ENCODE measurements at regions not wholly inside any gene's neighbourhood (a gene's known extent, or its start where the extent isn't known, plus 50 kb on each side); places are given as distances from the start of the nearest gene placed in this dataset.

DNA sequence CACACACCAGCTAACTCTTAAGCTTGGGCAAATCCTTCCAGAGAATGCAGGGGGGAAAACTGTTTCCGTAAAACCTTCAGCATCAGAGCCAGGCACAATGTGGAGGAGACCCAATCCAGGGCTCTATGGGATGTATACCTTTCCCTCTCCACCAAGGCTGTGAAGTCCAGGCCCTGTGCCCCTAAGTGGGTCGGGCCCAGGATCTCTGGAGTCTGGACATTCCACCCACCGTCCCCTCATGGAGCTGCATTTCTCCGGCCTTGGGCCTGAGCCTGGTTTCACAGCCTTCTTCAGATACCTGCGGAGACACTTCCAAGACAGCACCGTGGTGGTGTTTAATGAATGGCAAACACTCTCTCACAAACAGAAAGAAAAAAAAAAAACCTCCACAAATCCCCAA, 186.2 kb downstream of the URI1 start:
- no peak for DNase-seq

DNA sequence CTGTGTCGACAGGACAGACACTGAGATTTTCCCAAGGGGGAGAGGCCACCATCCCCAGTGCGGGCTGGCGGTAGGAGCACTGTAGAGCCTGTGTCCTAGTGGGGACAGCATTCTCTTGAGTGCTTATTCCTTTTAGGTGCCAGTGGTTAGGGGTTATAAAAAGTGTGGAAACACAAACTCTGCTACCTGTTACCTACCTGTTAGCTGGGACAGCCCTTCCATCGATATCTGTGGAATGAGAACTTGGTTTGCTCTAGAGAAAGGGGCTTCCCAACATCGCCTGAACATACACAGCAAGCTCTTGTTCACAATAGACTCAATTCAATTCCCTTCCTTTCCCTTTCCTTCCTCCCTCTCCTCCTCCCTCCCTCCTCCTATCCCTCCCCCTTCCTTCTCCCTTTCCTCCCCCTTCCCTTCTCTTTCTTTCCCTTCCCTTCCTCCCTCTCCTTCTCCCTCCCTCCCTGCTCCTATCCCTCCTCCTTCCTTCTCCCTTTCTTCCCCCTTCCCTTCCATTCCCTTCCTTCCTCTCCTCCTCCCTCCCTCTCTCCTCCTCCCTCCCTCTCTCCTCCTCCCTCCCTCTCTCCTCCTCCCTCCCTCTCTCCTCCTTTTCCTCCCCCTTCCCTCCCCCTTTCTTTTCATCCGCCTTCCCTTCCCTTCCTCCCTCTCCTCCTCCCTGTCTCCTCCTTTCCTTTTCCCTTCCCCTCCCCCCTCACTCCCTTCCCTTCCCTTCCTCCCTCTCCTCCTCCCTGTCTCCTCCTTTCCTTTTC, 188.5 kb downstream of the URI1 start:
- DNase-seq = no peak

DNA sequence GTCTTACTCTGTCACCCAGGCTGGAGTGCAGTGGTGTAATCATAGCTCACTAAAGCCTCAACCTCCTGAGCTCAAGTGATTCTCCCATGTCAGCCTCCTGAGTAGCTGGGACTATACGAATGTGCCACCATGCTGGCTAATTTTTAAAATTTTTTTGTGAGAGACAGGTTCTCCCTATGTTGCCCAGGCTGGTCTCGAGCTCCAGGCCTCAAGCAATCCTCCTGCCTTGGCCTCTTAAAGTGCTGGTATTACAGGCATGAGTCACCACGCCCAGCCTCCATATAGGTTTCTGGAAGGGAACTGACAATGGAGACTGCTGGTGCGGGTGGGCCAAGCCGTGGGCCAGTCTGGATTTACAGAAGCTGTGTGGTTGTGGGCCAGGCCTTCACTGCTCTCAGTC, 189.2 kb downstream of the URI1 start:
- DNase-seq = no peak

DNA sequence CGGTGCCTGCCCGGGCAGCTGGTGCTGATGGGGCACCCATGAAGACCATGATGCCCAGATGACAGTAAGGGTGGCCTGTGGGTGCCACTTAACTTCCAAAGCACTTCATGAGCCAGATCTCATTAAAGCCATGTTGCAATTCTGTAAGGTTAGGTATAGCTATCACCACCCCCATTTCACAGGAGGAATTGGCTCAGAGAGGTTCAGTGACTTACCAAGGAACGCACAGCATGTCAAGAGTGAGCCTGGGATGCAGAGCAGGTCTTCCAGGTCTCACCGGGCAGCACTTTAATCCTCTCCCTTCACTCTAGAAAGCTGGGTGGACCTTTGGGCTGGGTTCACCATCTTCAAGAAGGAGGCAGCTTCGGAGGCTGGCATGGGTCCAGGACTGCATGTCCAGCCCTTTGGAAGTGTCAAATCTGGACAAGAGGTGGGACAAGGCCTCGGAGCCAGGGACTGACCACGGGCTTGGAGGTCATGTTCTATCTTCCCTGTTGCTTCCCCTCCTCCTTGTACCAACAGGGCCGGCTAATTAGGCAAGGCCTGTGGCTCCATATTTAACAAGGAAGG, 189.8 kb downstream of the URI1 start:
- DNase-seq = no peak

DNA sequence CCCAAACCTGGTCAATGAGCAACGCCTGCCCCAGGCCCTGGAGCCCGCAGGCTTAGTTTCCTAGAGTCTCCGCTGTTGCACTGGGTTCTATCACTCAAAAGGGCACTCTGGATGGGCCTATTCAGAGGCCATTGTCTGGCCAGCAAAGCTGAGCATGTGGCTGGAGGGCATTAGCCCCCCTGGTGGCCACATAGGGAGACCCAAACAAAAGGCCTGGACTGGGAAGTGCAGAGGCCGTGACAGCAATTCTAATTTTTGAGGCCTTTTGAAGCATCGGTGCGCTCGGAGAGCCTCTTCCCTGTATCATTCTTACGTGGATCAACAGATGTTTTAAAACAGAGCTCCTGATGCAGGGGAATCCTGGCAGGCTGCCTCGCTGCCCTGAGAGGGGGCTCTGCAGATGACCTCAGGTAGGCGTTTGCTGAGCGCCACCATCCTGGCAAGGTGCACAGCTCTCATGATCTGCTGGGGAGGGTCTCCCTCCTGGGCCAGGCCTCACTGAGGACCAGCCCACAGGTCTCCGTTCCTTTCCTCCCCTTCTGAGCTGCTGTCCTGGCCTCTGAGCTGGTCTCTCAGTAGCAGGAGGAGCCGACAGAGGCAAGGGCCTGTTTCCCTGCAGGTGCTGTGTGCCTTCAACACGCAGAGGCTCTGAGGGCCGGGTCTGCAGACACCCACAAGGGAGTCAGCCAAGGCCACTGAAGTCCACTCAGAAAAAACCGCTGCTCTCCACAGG, 190.5 kb downstream of the URI1 start:
- DNase-seq = no peak

DNA sequence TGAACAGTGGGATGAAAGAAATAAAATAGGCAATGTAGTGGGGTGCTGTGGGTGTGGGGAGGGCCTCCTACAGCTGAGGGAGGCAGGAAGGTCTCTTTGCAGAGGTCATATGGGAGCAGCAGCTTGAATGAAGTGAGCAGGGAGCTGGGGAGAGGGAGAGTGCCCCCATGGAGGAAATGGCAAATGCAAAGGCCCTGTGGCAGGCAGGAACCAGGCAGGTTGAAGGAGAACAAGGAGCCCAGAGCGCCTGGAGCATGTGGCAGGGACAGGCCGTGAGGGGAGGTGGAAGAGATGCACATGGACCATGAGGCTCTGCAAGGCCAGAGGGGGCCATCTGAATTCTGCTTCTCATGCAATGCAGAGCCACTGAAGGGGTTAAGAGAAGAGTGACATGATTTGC, 191.8 kb downstream of the URI1 start:
- DNase-seq = no peak

DNA sequence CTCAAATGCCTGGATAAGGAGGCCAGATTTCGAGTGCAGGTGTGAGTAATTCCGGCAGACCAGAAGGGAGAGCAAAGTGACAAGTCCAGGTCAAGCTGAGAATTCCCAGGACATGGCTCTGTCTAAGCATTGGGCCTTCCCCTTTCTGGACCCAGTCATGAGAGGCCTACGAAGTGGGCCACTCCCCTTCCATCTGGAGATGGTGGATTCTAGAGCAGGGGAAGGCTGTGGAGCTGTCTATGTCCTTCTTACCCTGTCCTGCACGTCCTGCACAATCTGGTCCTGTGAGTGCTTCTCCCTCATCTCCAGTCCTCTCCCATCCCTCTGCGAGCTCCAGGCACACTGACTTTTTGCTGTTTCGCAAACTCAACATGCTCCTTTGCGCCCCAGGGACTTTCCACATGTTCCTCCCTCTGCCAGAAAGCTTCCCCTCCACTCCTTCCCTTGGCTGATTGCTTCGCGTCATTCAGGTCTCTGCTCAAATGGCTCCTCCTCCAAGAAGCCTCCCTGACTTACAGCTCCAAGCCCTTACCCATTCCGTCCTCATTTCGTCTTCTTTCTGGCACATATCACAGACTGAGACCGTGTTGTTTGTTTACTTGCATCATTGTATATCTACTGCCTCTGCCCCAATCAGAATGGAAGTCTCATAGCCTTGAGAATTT, 193.2 kb downstream of the URI1 start:
- no peak for DNase-seq

DNA sequence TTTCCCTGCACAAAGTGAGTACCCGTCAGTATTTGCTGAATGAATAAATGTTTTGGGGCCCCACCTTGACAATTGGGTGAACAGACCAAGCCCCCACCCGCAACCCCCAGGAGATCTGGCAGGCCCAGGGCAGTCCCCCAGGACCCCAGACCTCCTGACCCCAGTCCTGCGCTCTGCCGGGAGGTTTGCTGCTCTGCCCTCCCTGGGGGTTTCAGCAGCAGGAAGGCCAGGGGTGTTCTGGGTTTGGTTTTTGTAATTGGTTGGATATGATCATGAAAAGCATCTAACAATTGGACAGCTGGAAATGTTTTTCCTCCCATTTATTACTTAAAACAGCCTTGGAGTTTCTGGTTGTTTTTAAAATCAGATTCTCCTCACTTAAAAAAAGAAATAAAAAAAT, 193.8 kb downstream of the URI1 start:
- no peak for DNase-seq

DNA sequence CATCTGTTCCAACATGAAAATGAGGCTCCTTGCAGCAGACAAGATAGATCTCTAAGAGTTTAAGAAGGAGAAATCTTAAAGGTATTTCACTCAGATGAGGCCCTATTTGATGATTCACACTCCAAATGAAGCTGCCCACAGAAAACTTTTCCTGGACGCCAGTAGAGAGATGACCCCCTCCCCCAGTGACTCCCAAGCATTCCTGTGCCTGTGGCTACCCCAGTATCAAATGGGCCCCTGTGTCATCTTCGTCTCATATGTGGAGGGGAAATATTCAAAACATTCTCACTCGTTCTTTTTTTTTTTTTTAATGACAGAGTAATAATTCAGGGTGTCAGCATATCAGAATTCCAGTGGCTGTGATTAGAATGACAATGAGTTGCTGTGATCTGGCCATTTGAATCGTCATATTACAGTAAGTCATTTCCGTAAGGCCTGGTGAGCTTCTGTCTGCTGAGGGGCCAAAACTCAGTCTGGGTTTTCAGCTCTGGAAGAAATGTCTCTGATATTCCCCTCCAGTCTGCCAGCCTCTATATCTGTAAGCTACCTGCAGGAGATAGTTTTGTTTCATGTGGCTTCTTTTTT, 194.7 kb downstream of the URI1 start:
- no peak for DNase-seq

DNA sequence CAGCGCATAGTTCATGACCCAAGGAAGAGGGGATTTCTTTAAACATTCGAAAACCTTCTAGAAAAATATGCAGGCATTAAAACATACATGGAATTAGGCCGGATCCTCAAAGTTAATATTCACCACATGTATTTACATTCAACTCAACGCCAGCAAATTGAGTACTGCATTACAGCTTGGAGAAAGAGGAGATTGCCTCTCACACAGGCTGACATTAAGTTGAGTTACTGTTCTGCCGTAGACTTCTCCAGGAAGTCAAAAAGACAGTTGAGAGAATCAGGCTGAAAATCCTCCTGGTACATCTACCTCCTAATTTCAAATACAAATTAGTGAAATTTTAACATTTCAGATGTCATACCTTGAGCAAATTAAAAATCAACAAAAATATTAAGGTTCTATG, 195.7 kb downstream of the URI1 start:
- no peak for DNase-seq

DNA sequence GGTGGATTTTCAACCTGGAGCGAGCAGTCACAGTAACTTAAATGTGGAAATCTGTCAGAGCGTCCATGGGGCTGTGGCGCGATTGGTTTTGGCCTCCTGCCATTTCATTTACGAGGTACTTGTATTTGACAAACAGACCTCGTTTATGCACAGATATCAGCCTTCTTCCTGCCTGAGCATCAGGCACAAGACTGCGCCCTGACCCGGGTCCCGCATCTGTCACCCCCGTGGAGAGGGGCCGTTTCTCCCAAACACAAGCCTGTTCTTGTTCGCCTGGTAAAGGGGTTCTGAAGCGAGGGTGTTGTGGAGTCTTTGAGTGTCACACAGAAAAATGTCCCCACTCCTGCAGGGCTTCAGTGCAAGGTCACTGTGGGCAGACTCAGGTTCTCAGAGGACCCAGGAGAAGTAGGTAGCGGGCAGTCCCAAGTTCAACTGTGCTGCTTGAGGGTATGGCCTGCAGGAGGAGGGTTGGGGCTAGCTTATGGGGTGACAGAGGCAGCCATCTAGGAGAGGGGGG, 202.3 kb downstream of the URI1 start:
- no peak for DNase-seq

DNA sequence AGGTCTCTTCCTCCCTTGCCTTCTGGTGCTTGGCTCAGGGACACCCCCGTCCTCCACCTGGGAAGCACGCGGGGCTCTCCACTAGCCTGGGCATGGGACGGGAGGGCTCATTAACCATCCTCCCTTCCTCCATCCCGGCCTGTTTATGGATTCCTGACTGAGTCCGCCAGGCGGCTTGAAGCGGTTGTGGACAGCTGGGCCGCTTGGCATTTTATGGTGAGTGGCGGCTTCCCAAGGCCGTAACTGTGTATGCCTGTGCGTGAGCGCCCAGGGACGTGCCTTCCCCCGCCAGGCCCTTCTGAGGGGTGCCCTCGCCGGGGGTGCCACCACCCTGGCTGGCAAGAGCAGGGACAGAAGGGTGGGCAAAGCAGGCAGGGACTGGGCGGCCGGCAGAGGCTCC, 202.8 kb downstream of the URI1 start:
- no peak for DNase-seq

DNA sequence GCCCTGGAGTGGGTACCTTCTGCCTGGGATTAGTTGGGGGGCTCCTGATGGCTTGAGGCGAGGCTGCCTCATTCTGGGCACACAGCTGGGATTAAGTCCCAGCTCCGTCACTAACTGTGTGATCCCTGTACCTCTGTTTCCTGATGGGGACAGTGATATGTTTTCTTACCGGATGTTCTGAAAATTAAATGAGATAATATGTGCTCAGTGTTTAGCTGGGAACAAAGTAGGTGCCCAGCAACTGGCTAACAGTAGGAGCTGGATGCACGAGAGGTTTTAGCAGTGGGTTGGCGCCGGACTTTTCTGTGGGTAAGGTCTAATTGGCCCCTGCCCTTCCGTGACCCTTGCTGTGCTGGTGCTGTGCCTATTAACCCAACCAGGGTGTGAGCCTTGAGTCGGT, 203.4 kb downstream of the URI1 start:
- DNase-seq = no peak

DNA sequence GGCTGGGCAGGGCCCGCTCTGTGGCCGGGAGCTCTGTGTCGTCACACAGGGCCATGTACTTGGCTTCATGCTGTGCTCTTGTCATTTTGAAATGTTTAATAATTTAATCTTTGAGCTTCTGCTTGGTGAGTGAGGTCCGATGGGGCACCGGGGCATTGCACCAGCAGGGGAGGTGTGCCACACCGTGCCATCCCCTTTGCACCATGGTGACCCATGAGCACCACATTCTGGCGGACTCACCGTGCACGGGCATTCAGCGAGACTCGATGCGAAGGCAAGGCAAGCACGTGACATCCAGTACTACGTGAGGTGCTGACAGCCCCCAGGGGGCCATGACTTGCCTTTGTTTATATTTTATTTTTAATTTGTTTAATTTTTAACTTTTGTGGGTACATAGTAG, 204.3 kb downstream of the URI1 start:
- DNase-seq = no peak

DNA sequence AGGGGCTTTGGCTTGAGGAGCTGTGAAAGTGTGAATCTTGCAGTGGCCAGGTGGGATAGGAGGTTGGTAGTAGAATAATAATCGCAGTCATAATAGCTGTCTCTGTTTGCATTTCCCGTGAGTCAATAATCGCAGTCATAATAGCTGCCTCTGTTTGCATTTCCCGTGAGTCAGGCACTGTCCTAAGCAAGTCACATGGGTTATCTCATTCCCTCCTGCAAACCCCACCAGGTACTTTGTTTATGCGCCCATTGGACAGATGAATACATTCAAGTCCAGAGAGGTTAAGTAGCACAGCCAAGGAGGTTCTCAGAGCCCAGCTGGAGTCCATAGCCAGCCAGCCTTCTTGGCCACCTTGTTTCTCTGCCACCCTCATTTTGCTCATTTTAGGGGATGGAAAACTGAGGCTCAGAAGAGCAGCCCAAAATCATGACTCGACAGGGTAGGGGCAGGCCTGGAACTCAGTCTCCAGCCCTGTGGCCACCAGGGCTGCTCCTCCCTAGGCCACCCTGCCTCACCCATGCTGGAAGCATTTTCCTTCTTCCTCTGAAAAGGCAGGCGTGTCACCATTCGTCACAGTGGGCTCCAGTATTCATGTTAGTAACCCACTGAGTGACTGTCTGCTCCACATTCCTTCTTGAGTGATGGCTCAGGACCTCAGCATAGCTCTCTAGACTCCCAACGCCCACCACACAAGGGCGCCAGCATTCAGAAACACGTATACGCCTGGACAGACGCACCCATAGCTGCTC, 206.2 kb downstream of the URI1 start:
- DNase-seq = no peak

DNA sequence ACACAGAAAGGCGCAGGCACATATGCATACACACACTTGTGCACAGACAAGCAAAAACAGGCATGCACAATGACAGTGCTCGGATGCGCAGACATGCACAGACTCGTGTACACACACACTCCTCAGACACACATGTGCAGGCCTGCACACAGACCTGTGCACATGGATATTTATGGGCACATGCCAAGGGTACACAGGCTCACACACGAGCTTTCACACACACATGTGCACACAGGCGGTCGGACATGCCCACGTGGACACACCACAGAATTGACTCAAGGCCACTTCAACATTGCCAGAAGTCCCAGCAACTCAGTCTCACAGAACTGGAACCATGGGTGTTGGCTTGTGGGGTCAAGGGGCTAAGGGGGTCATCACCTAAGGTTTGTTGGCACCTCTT, 206.8 kb downstream of the URI1 start:
- no peak for DNase-seq

DNA sequence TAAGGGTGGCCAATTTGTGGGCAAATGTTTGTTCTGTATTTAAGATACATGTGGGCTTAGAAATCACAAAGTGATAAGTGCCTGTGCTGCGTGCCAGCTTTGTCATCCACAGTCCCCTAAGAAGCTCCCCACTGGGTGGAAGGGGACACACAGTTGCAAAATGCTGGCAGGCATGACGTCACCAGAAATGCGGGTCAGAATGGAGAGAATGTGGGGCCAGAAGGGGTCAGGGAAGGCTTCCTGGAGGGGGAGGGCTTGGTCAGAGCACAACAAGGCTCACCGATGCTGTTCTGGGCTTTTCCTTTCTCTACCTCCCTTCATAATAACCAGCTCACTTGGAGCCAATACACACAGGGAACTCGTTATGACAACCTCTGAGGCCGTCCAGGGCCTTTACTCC, 207.3 kb downstream of the URI1 start:
- no peak for DNase-seq

DNA sequence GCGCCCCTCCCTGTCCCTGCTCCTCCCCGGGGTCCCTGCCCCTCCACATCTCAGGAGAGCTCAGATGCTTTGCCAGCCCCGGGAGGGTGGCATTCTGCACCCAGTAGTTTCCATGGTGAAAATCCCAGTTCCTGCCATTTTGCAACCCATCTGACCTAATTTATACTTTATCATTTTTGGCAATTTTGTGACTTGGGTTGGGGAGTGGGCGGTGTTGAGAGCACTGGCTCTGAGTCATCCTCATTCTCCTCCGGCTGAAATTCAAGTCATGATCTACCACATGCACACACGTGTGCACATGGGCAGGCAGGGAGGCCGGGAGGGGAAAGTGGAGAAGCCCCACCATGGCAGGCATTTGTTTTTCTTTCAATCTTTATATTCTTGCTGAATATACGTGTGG, 208.6 kb downstream of the URI1 start:
- no peak for DNase-seq

DNA sequence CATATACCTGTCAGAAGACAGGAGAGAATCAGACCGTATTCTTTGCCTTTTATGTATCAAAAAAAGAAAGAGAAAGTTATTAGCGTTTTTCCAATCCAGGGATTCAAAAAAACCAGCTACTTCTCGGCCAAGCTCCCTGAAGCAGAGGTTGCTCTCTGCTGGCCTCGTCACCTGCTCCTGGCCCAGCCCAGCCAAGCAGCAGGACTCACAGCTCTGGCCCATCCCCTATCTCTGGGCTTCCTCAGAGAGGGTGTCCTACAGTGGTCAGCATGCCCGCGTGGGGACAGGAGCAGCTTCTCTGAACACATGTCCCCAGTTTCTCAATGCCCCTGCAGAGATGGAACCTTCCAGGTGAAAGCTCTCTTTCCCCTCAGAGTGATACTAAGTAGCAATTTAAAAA, 209.0 kb downstream of the URI1 start:
- DNase-seq = no peak

DNA sequence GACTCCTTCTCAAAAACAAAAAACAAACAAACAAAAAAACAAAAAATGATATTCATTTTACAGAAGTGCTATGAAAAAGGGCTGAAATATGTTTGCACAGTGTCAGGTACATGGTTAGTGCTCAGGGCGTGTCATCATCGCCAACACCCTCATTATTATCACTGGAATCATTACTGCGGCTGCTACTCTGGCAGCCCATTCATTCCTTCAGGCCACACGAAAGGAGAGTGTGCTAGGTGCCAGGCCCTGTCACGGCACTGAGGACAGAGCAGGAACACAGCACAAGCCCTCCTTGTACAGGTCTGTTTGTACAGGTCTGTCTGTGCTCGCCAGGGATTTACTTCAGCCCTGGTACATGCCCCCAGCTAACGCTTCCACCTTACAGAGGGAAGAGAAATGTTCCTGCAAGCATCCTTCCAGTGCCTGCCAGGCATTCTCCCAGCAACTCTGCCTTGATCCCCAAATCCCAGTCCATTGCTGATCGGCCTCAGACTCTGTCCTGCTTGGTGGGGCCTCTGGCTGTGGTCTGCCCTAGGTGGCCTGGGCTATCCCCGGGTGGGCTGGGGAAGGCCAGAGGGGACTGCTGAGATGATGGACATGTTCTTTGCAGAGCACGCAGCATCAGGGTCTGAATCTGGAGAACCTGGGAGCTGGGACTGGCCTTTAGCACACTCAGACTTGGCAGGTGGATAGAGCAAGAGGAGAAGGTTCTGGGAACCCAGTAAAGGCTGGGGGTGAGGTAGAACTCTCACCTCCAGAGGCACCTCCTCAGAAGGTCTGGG, 210.7 kb downstream of the URI1 start:
- DNase-seq = no peak

All from left kidney (tissue), 1 donor.